ENCODE measurements at regions not wholly inside any gene's neighbourhood (a gene's known extent, or its start where the extent isn't known, plus 50 kb on each side); places are given as distances from the start of the nearest gene placed in this dataset.

DNA sequence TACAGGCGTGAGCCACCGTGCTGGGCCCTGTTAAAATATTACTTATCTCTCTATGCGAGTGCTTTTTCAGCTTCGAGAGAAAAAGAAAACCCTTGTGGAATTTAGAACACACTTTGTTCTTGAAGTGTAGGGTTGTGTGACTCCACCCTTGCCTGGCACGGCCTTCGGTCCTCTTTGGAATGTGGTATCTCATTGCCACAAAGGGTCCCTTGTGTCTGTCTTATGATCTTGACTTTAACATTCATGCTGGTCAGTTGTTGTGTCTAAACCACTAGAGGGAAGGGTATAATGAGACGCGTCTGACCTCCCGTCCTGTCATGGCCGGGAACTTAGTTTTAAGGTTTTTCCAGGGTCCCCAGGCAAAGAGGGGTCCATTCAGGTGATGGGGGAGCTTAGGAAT lies 246.4 kb downstream of the VAPA start:
- no peaks in the 10 kb centered on the region for H3K9me3 Mint-ChIP-seq (ENCODE audit: unreplicated experiment)
- no peaks in the 10 kb centered on the region for H3K4me1 Mint-ChIP-seq (ENCODE audit: low read depth, unreplicated experiment)
- no peaks in the 10 kb centered on the region for H3K27me3 Mint-ChIP-seq (ENCODE audit: insufficient read depth, unreplicated experiment)
- H3K4me3 Mint-ChIP-seq (ENCODE audit: unreplicated experiment), result no peak overlapping the region
- TF ChIP-seq, protein P1, sequence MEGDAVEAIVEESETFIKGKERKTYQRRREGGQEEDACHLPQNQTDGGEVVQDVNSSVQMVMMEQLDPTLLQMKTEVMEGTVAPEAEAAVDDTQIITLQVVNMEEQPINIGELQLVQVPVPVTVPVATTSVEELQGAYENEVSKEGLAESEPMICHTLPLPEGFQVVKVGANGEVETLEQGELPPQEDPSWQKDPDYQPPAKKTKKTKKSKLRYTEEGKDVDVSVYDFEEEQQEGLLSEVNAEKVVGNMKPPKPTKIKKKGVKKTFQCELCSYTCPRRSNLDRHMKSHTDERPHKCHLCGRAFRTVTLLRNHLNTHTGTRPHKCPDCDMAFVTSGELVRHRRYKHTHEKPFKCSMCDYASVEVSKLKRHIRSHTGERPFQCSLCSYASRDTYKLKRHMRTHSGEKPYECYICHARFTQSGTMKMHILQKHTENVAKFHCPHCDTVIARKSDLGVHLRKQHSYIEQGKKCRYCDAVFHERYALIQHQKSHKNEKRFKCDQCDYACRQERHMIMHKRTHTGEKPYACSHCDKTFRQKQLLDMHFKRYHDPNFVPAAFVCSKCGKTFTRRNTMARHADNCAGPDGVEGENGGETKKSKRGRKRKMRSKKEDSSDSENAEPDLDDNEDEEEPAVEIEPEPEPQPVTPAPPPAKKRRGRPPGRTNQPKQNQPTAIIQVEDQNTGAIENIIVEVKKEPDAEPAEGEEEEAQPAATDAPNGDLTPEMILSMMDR (IDR thresholded peaks at IDR 0.05; ENCODE audit: insufficient read depth in 1 of 2, low read depth in 1 of 2, low read length in 1 of 2, severe bottlenecking in 1 of 2, unreplicated experiment in 1 of 2), result no peak
- Histone ChIP-seq H3K4me3 (ENCODE audit: low read depth, low read length) (no peak overlapping the region), H3K4me1 (no peaks in the 10 kb centered on the region), H3K27me3 (replicated peaks; ENCODE audit: control insufficient read depth, insufficient read depth, low read length) (no peaks in the 10 kb centered on the region), H3K9me3 (no peaks in the 10 kb centered on the region), H3K36me3 (ENCODE audit: control insufficient read depth, insufficient read depth, low read length) (no peaks in the 10 kb centered on the region)
- BruUV-seq (replicated peaks), result no TSS peak
- H3K36me3 Mint-ChIP-seq (ENCODE audit: insufficient read depth, unreplicated experiment), result no peaks in the 10 kb centered on the region
- DNase-seq, result no peak
- H3K27ac Mint-ChIP-seq (ENCODE audit: unreplicated experiment), result no peak overlapping the region
- ChIA-PET CTCF (no interaction called here), POLR2A (no interaction called here)
- intact Hi-C loops (cut with micrococcal nuclease; ENCODE audit: unreplicated experiment), result no loop called here

DNA sequence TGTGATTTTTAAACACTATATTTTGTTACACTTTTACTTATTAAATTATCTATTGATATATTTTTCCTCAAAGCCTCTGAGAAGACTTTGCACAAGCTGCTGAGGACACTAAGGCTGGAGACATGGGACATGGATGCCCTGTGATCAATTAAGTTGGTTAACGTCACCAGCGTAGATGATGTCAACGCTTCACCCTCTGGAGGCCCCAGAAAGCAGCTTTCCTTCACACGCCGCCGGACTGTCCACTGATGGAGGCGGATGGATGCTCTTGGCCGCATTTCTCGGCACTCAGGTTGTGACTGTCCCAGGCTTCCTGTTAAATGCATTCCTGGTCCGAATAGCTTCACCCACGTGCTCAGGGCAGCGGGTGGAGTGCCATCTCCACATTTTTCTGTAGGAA lies 247.5 kb downstream of the VAPA start:
- Histone ChIP-seq H3K36me3 (ENCODE audit: control insufficient read depth, insufficient read depth, low read length) (no peaks in the 10 kb centered on the region), H3K4me1 (no peaks in the 10 kb centered on the region), H3K4me3 (ENCODE audit: low read depth, low read length) (no peak overlapping the region), H3K9me3 (no peaks in the 10 kb centered on the region), H3K27me3 (replicated peaks; ENCODE audit: control insufficient read depth, insufficient read depth, low read length) (no peaks in the 10 kb centered on the region)
- H3K27me3 Mint-ChIP-seq (ENCODE audit: insufficient read depth, unreplicated experiment), result no peaks in the 10 kb centered on the region
- ChIA-PET CTCF (no interaction called here), POLR2A (no interaction called here)
- no peak for DNase-seq
- no peaks in the 10 kb centered on the region for H3K4me1 Mint-ChIP-seq (ENCODE audit: low read depth, unreplicated experiment)
- H3K36me3 Mint-ChIP-seq (ENCODE audit: insufficient read depth, unreplicated experiment), result no peaks in the 10 kb centered on the region
- no peaks in the 10 kb centered on the region for H3K9me3 Mint-ChIP-seq (ENCODE audit: unreplicated experiment)
- TF ChIP-seq, protein P1 (IDR thresholded peaks at IDR 0.05; ENCODE audit: insufficient read depth in 1 of 2, low read depth in 1 of 2, low read length in 1 of 2, severe bottlenecking in 1 of 2, unreplicated experiment in 1 of 2), result no peak
- no peak overlapping the region for H3K27ac Mint-ChIP-seq (ENCODE audit: unreplicated experiment)
- no peak overlapping the region for H3K4me3 Mint-ChIP-seq (ENCODE audit: unreplicated experiment)
- BruUV-seq (replicated peaks), result no TSS peak
- intact Hi-C loops (cut with micrococcal nuclease; ENCODE audit: unreplicated experiment), result no loop called here

DNA sequence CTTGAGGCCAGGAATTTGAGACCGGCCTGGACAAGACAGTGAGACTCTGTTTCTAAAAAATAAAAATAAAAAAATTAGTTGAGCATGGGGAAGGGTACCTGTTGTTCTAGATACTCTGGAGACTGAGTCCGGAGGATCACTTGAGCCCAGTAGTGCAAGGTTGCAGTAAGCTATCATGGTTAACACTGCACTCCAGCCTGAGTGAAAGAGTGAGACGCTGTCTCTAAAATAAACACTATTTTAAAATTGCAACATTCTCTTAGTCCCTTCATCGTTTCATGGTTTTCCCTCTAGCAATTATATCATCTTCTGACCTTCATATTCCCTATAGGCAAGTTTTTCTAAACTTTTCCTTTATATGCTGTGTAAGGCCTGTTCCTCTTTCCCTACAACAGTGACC lies 248.5 kb downstream of the VAPA start:
- Mint-ChIP-seq H3K4me3 (ENCODE audit: unreplicated experiment) (no peak overlapping the region), H3K36me3 (ENCODE audit: insufficient read depth, unreplicated experiment) (no peaks in the 10 kb centered on the region), H3K4me1 (ENCODE audit: low read depth, unreplicated experiment) (no peaks in the 10 kb centered on the region), H3K9me3 (ENCODE audit: unreplicated experiment) (no peaks in the 10 kb centered on the region), H3K27me3 (ENCODE audit: insufficient read depth, unreplicated experiment) (no peaks in the 10 kb centered on the region), H3K27ac (ENCODE audit: unreplicated experiment) (no peak overlapping the region)
- DNase-seq, result no peak
- Histone ChIP-seq H3K4me1 (no peaks in the 10 kb centered on the region), H3K36me3 (ENCODE audit: control insufficient read depth, insufficient read depth, low read length) (no peaks in the 10 kb centered on the region), H3K4me3 (ENCODE audit: low read depth, low read length) (no peak overlapping the region), H3K27me3 (replicated peaks; ENCODE audit: control insufficient read depth, insufficient read depth, low read length) (no peaks in the 10 kb centered on the region), H3K9me3 (no peaks in the 10 kb centered on the region)
- TF ChIP-seq, protein P1 (IDR thresholded peaks at IDR 0.05; ENCODE audit: insufficient read depth in 1 of 2, low read depth in 1 of 2, low read length in 1 of 2, severe bottlenecking in 1 of 2, unreplicated experiment in 1 of 2), result no peak
- CTCF ChIA-PET, result no interaction called here
- POLR2A ChIA-PET, result no interaction called here
- intact Hi-C loops (cut with micrococcal nuclease; ENCODE audit: unreplicated experiment), result no loop called here
- BruUV-seq (replicated peaks), result no TSS peak
